ENCODE measurements at regions not wholly inside any gene's neighbourhood (a gene's known extent, or its start where the extent isn't known, plus 50 kb on each side); places are given as distances from the start of the nearest gene placed in this dataset.
"Not testable (repeated sequence)": the region's sequence is repeated elsewhere in the genome, so short reads cannot be mapped to it uniquely, and the experiment has no call there.

DNA sequence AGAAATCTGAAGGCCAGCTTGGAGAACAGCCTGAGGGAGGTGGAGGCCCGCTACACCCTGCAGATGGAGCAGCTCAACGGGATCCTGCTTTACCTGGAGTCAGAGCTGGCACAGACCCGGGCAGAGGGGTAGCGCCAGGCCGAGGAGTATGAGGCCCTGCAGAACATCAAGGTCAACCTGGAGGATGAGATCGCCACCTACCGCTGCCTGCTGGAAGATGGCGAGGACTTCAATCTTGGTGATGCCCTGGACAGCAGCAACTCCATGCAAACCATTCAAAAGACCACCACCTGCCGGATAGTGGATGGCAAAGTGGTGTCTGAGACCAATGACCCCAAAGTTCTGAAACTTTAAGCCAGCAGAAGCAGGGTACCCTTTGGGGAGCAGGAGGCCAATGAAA, 318.4 kb downstream of the ZFHX3 start:
- DNase-seq (ENCODE audit: low read depth) = not testable (repeated sequence)

DNA sequence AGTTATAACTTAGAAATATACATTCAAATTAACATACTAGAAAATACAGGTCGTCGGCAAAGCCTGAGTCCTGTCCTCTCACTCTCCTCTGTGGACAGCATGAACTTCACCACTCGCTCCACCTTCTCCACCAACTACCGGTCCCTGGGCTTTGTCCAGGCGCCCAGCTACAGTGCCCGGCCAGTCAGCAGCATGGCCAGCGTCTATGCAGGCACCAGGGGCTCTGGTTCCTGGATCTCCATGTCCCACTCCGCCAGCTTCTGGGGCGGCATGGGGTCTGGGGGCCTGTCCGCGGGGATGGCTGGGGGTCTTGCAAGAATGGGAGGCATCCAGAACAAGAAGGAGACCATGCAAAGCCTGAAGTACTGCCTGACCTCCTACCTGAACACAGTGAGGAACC, 319.4 kb downstream of the ZFHX3 start:
- no peak for DNase-seq (ENCODE audit: low read depth)

DNA sequence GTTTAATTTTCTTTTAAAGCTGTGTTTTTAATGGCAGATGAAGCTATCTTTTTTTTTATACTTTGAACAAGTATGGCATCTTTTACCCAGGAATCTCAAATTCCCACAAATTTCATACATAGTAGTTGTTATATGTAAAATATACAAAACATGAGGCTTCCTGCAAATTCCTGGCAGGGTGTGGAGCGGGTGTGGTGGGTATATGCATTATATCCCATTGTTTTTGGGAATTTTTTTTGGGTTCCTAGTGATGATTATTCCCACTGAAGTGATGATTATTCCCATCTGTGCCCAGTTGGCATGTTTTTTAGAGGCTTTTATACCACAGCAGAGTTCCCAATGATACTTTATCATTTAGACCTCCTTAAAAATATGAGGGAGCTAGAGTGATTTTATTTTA, 320.4 kb downstream of the ZFHX3 start:
- DNase-seq (ENCODE audit: low read depth) = no peak

DNA sequence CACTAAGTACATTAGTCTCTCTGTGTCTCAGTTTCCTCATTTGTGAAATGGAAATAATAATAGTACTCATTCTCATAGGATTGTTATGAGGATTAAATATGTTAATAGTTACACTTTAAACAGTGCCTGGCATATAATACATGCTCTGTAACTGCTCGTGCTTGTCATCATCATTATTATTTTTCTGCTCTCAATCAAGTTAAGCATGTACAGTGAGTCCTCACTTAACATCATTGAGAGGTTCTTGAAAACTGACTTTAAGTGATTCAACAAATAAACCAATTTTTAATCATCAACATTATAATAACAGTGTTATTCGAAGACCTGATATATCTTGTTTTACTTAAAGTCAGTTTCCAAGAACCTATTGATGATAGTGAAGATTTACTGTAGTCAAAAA, 322.3 kb downstream of the ZFHX3 start:
- DNase-seq (ENCODE audit: low read depth) = no peak

DNA sequence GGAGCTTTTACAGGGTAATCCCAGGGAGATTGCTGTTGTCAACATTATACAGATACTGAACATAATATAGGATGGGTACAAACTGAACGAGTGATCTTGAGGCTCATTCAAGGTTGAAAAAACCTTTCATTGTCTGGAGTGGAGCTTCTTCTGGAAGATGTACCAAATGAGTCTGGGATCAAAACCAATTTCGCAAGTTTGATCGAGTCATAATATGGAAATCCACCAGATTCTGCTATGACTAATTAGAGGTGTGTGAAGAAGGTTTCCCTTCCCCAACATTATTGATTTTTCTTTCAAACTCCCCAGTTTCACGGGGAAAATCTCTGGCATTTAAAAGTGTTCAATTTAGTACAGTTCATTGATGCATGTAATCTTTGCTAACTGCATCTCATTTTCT, 324.1 kb downstream of the ZFHX3 start:
- peak; percentile 77 for DNase-seq (ENCODE audit: low read depth)

DNA sequence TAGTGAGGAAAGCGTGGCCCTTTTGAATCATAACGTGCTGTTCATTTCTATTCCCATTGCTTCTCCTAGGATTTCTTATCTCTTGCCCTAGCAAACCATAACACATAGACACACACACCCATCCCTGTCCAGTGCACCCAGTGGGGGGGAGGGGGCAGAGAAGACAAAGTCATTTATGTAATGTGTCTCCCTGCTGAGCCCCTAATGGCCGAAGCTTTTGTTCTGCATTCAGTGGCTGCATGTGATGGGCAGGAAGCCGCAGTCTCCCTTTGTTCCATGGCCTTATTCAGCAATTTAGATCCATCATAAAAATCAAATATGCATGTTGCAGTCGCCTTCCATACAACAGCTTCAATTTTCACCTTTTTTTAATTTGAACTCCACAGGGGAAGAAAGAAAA, 325.4 kb downstream of the ZFHX3 start:
- no peak for DNase-seq (ENCODE audit: low read depth)

DNA sequence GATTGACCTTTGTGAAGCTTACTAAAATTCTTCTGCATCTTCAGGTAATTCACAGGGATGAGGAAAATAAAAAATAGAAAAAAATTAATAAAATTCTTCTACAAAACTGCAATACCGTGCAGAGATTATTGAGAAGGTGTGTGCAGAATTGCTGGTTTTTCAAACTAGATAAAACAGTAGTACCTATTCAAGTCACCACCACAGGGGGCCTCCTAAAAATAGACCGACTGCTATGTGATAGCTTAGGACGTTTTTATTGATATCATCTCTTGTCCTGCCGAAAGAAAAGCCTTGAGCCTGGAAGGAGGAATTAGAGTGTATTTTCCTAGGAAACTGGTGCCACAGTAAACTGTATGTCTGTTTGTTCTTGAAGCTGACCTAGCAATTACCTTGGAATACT, 325.9 kb downstream of the ZFHX3 start:
- DNase-seq (ENCODE audit: low read depth) = no peak

DNA sequence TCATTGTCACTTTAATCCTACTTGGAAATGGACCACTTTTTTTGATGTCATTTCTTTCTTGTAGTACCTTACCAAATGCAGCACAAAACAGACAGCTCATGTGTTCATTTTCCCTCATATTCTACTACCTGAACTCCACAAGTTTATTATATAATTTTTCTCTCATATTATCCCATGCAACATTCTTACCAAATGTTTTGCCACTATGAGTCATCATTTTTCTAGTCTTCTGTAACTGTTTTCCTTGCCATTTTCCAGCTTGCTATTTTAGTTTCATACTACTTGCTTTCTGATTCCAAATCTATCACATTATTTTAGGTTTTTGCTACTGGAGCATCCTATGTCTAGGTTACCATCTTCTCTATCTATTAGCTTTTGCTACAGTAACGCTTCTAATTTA, 332.7 kb downstream of the ZFHX3 start:
- DNase-seq (ENCODE audit: low read depth) = no peak

DNA sequence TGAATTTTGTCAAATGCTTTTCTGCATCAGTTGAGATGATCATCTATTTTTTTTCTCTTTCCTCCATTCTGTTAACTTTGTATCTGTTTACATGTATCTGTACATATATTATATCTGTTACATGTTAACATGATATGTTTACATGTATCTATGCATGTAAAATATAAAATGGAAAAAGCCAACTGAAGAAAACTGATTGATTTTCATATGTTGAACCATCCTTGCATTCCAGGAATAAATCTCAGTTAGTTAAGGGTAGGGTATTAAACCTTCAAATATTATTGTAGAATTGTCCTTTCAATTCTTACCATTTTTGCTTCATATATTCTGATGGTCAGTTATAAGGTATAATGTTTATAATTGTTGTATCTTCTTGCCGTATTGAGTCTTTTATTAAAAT, 336.1 kb downstream of the ZFHX3 start:
- DNase-seq (ENCODE audit: low read depth) = peak; percentile 4

DNA sequence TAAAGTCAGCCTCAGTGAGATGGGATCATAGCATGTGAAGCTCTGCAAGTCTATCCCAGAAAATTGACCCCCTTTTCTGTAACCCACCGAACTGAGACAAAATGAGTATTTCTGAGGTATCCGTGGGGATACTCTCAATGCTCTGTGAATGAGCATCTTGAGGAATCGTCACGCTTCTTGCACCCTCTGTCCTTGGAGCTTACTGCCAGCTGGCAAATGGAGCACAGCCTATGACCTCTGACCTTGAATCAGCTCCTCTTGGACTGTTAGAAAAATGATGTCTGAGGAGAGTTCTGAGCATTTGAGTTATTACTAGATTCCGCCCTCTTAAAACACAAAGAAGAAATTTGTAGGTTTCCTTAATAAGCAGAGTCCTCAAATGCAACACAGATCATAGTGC, 342.1 kb downstream of the ZFHX3 start:
- no peak for DNase-seq (ENCODE audit: low read depth)

DNA sequence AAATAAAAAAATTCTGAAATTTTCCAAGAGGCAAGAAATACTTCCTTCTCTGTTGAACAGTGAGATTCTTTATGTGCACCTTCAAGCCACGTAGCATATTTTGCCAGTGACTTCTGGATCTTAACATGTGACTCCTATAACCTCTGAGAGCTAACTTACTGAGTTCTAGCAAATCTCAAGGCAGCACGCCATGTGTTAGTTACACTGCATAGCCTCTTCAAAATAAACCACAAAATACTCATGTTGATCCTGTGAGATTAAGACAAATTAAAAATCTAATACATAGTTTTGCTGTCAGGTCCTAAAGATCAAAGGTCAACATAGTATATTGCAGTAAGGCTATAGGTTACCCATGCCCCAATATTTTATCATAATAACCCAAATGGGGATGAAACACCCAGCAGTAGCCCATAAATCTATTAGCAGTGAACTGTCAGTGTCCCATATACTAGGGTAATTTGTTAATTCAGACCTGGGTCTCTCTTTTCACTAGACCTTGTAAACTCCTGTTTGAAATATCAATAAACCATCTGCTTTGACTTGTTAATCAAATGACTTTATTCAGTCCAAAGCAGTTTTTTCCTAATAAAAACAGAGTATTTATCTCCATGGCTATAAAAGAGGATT, 343.1 kb downstream of the ZFHX3 start:
- no peak for DNase-seq (ENCODE audit: low read depth)

DNA sequence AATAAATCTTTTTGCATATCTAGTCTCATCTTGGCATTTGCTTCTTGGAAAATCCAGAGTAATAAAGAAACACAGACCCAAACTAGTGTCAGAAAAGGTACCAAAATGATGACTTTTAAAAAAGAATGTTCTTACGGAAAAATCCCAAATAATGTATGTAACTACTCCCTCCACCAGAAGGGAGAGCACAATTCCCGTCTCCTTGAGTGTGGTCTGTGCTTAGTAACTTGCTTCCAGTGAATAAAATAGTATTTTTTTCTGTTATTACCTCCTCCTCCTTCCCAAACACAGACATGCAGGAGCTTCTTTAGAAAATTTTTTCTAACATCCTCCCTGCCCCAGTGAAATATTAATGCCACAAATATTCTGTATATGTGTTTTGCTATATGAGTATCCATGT, 358.1 kb downstream of the ZFHX3 start:
- no peak for DNase-seq (ENCODE audit: low read depth)

DNA sequence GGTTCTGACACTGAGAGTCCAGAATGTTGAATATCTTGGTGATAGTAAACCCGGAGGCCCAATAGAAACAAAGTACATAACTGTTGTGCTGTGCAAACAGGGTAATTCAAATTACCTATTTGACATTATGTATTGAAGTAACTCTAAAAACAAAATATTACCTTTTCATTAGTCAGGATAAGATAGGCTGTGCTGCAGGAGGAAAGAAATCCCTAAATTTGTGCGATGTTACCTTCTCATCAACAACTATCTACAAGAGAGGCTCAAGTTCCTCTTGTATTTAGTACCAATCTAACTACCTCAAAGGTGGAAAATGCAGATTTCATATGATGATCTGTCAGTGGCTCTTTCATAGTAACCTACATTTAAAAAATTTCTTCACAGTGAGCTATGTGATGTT, 367.2 kb downstream of the ZFHX3 start:
- no peak for DNase-seq (ENCODE audit: low read depth)

DNA sequence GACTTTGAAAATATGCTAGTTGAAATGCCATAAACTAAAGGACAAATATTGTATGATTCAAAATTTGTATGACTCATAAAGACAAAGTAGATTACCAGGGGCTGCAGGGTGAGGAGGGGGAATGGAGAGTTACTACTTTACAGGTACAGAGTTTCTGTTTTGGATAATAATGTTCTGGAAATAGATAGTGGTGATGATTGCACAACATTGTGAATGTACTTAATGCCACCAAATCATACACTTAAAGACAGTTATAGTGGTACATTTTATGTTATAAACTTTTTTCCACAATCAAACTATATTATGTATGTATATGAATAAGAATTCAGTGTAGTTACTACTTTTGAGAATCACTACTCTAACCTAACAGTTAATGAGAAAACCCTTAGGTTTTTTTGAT, 368.1 kb downstream of the ZFHX3 start:
- DNase-seq (ENCODE audit: low read depth) = no peak

DNA sequence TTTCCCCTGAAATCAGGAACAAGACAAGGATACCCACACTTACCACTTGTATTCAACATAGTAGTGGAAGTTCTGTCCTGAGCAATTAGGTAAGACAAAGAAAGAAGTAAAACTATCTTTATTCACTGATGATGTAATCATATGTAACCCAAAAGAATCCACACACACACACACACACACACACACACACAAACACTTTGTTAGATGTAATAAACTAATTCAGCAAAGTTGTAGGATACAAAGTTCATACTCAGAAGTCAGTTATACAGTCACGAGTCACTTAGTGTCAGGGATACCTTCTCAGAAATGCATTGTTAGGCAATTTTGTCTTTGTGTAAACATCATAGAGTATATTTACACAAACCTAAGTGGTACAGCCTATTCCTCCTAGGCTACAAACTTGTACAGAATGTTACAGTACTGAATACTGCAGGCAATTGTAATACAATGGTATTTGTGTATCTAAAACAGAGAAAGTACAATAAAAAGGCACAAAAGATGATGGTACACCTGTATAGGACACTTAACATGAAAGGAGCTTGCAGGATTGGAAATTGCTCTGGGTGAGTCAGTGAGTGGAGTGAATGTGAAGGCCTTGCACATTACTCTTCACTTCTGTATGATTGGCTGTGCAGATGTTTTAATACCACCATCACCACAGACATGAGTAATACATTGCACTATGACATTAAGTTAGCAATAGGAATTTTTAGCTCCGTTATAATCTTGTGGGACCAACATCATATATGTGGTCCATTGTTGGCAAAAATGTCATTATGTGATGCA, 370.1 kb downstream of the ZFHX3 start:
- DNase-seq (ENCODE audit: low read depth) = peak; percentile 20

DNA sequence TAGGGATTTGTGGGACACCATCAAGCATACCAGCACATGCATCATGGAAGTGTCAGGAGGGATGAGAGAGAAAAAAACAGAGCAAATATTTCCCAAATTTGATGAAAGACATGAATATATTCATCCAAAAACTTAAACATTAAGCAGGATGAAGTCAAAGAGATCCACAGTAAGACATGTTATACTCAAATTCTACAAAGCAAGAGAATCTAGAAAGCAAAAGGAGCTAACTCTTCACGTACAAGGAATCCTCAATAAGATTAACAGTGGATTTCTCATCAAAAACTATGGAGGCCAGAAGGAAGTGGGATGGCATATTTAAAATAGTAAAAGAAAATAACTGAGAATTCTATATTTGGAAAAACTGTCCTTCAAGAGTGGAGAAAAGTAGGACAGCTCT, 374.8 kb downstream of the ZFHX3 start:
- peak; percentile 52 for DNase-seq (ENCODE audit: low read depth)

DNA sequence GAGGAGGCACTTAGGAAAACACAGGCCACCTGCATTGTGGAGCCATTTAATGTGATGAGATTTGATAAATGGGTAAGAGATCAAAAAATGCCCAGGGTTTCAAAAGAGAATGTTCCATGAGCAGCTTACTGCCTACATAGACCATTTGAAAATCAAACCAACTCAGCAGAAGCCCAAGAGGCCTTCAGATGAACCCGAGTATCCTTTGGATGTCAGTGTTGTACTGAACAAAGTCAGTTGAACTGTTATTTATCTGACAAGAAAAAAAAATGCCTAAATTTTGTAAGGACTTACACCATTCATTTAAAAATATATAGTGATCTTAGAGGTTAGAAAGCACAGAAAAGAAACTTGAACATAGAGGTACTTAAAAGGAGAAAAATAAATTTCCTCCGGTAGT, 381.7 kb downstream of the ZFHX3 start:
- DNase-seq (ENCODE audit: low read depth) = peak; percentile 23

DNA sequence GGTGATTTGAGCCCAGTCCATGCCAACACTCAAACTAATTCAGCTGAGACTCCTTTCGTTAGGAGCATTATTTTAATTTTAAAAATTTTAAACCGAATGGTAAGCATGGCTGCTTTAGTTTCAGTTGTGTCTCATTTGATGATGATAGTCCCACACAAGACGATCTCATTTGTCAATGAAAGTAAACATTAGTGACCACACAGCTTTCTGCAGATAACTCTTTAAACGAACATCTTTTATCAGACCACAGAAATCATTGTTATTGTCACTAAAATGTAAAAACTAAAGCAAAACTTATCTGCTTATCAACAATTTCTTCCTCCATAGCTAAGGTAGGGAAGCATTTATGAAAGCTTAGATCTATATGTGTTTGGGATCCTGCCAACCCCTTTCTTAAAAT, 382.2 kb downstream of the ZFHX3 start:
- no peak for DNase-seq (ENCODE audit: low read depth)

DNA sequence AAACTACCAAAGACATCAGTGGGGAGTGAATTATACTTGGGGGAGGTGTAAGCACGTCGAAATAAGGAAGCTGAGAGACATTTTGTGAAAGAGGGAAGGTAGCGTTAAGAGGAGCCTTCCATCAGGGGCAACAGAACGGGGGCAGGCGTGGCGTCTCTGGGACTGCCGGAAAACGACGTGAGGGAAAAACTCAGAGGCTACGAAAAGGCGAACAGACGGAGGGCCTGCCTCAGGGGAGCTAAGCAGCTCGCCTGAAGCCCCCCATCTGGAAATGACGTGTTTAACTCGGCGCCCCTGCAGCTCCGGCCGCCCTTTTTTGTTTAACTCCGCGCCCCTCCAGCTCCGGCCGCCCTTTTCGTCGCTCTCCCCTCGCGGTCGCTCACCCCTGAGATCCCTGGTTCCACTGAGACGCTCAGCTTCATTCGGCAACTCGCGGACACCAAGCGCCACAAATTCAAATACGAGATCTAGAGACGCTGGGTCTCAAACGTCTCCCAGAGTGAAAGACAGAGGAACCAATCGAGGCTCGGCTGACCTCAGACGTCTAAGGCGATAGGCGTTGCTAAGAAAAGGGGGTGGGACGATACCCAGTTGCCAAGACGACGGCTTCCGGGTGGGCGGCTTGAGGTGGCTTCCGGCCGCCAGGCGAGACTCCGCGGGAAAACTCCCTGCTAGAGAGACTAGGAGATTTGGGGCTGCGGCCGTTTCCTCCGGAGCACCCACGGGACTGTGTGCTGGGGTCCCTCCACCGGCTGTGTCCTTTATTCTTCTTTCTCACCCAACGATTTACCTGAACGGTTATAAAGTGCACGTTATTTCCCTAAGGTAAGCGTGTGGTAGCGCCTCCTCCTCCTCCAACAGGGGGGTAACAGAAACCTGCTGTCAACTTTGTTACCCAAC, 383.2 kb downstream of the ZFHX3 start:
- DNase-seq (ENCODE audit: low read depth) = peak; percentile 99

DNA sequence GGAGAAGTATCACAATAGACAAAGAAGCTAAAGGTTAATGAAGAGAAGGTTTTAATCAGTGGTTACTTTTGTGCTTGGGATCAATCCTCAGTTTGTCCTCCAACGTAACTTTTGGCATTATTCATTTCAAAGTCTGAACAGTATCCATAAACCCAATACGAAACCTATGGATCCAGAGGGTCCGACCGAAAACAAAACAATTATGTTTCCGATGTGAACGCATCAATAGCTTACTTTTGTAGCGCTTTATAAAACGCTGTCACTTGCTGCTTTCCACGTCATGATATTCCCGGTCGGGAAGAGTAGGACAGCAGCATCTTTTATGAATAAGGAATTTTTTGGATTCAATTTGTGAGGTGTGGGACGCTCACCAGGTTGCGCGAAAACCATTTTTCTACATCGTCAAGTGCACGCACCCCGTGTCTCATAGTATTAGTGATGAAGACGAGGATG, 383.8 kb downstream of the ZFHX3 start:
- DNase-seq (ENCODE audit: low read depth) = no peak

DNA sequence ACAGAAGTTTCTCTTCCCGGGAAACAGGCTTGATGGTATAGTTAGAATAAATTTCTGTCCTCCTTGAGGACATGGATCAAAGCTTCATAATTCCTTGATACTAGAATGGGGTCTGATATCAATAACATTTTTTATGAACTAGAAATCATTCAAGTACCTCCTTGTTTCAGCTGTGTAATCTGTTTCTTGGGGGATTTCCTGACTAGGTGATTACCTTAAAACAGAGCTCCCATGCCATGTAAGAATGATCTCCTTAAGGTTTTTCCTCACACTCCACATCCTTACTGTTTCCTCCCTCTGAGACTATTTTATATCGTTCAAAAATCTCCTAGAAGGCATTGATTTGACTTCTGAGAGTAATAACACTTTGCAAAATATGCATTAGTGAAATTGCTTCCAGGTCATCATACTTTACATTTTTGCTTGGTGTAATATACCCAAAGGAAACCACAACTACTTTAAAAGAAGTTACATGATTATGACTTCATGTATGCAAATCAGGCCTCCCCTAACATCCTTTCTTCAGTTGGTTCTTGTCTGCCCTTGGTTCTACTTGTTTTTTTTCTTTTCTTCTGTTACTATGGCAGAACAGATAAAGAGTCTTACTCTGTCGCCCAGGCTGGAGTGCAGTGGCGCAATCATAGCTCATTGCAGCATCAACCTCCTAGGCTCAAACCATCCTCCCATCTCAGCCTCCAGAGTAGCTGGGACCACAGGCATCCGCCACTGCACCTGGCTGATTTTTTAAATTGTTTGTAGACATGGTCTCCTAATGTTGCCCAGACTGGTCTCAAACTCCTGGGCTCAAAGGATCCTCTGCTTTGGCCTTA, 388.8 kb downstream of the ZFHX3 start:
- DNase-seq (ENCODE audit: low read depth) = no peak

DNA sequence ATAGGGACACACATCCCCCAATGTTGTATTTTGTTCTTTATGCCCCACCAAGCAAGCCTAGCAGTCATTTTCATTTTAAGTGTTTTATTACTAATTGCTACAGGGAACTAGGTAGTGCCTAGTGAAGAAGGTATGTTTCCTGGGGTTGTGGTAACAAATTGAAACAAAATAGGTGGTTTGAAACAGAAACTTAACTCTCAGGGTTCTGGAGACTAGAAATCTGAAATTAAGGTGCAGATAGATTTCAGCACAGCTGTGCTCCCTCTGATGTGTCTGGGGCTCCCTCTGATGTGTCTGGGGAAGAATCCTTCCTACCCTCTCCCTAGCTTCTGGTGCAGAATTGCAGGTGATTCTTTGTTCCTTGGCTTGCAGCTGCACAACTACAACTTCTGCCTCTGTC, 390.1 kb downstream of the ZFHX3 start:
- no peak for DNase-seq (ENCODE audit: low read depth)

Data from renal cortical epithelial cell (primary cell).